Lower leg skin (tissue), 4 donors: ENCODE measurements at regions not wholly inside any gene's neighbourhood (a gene's known extent, or its start where the extent isn't known, plus 50 kb on each side); places are given as distances from the start of the nearest gene placed in this dataset.
"Not testable (repeated sequence)": the region's sequence is repeated elsewhere in the genome, so short reads cannot be mapped to it uniquely, and the experiment has no call there.

Experiments used
- DNase-seq, 2 donors: peaks; one replicate each; pipeline ENCODE4 v3.0.0-alpha.2; 2019; ENCODE audit warnings: low spot score in 2 of 2
- H3K4me3 ChIP-seq: fragments of 200-600 bp; sonication (generic); 2 replicates; pipeline ENCODE4 v1.5.1; 2017; ENCODE audit warnings: mild to moderate bottlenecking, low read depth; ENCODE audit not compliant: poor library complexity, severe bottlenecking
- POLR2A ChIP-seq, 2 donors: fragments of 450-650 bp; IDR thresholded peaks; one replicate each; pipeline ENCODE4 v1.6.1; 2016 to 2017; ENCODE audit warnings: antibody characterized with exemption in 2 of 2, mild to moderate bottlenecking in 1 of 2, moderate library complexity in 1 of 2
- WGBS, 2 donors: methylation state at CpG; one replicate each; pipeline ENCODE4 v1.1.5; 2018; 5-methylcytosine and 5-hydroxymethylcytosine counted together
- intact Hi-C: fragments of 100-400 bp; cut with DNase I; formaldehyde crosslinking; loops from one replicate; pipeline ENCODE4 v1.15.0; 2023; ENCODE audit warnings: low total_unique reads
- TF ChIP-seq, protein P1 (sequence below), 3 donors: fragments of 450-650 bp; IDR thresholded peaks; one replicate each; pipeline ENCODE4 v1.5.1; 2016; ENCODE audit warnings: antibody characterized with exemption in 3 of 3, mild to moderate bottlenecking in 3 of 3, moderate library complexity in 2 of 3

DNA sequence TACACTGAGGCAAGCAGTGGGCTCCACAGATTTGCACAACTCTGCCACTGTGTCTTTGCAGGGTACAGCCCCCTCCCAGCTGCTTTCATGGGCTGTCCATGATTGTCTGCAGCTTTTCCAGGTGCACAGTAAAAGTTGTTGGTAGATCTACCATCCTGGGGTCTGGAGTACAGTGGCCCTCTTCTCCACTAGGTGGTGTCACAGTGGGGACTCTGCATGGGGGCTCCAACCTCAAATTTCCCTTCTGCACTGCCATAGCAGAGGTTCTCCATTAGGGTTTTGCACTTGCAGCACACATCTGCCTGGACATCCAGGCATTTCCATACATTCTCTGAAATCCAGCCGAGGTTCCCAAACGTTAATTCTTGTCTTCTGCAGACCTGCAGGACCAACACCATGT lies 1002.3 kb downstream of the FAM133A start:
- WGBS, 2 donors: 80 to 95% methylated on average over 2 of the region's 2 CpGs
- DNase-seq: no peak
- H3K4me3 ChIP-seq: no peak overlapping the region
- intact Hi-C loops: no loop called here
- no peak for TF ChIP-seq POLR2A (IDR thresholded peaks at IDR 0.05)
- TF ChIP-seq, protein P1, sequence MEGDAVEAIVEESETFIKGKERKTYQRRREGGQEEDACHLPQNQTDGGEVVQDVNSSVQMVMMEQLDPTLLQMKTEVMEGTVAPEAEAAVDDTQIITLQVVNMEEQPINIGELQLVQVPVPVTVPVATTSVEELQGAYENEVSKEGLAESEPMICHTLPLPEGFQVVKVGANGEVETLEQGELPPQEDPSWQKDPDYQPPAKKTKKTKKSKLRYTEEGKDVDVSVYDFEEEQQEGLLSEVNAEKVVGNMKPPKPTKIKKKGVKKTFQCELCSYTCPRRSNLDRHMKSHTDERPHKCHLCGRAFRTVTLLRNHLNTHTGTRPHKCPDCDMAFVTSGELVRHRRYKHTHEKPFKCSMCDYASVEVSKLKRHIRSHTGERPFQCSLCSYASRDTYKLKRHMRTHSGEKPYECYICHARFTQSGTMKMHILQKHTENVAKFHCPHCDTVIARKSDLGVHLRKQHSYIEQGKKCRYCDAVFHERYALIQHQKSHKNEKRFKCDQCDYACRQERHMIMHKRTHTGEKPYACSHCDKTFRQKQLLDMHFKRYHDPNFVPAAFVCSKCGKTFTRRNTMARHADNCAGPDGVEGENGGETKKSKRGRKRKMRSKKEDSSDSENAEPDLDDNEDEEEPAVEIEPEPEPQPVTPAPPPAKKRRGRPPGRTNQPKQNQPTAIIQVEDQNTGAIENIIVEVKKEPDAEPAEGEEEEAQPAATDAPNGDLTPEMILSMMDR (IDR thresholded peaks at IDR 0.05): no peak

DNA sequence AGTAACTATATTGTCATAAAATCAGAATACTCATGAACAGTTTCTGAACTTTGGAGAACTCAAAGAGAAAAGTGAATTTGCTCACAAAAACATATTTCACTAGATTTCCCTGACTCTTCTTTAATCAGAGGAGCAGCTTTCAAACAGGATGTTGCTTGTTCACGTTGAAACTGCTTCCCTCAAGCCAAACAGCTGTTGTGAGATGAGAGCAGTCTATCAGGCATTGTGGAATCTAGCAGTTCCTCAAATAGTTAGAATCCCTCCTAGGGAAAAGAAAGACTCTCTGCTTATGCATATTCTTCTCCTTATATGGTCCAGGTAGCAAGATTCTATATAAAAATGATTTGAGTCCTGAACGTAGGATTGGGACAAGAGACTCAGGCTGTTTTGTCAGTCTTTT lies 1012.1 kb downstream of the FAM133A start:
- 16 to 24% methylated on average over 2 of the region's 2 CpGs for WGBS, 2 donors
- intact Hi-C loops: no loop called here
- no peak overlapping the region for H3K4me3 ChIP-seq
- no peak for DNase-seq
- TF ChIP-seq POLR2A (IDR thresholded peaks at IDR 0.05): no peak
- TF ChIP-seq, protein P1 (IDR thresholded peaks at IDR 0.05): no peak

DNA sequence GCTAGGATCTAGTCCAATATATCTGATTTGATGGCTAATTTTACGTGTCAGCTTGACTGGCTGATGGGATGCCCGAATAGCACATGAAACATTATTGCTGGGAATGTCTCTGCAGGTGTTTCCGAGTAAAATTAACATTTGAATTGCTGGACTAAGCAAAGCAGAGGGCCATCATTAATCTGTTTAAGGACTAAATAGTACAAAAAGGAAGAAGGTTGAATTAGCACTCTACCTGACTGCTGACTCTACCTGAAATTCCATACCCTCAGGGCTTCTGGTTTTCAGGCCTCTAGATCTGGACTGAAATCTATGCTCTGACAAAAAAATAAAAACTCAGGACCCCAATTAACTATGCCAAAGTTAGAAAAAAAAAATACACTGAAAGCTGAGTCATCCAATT lies 1021.9 kb downstream of the FAM133A start:
- DNase-seq: no peak
- intact Hi-C loops: no loop called here
- no peak overlapping the region for H3K4me3 ChIP-seq
- no peak for TF ChIP-seq POLR2A (IDR thresholded peaks at IDR 0.05)
- TF ChIP-seq, protein P1 (IDR thresholded peaks at IDR 0.05): no peak
- 16 to 28% methylated on average over 3 of the region's 3 CpGs for WGBS, 2 donors

DNA sequence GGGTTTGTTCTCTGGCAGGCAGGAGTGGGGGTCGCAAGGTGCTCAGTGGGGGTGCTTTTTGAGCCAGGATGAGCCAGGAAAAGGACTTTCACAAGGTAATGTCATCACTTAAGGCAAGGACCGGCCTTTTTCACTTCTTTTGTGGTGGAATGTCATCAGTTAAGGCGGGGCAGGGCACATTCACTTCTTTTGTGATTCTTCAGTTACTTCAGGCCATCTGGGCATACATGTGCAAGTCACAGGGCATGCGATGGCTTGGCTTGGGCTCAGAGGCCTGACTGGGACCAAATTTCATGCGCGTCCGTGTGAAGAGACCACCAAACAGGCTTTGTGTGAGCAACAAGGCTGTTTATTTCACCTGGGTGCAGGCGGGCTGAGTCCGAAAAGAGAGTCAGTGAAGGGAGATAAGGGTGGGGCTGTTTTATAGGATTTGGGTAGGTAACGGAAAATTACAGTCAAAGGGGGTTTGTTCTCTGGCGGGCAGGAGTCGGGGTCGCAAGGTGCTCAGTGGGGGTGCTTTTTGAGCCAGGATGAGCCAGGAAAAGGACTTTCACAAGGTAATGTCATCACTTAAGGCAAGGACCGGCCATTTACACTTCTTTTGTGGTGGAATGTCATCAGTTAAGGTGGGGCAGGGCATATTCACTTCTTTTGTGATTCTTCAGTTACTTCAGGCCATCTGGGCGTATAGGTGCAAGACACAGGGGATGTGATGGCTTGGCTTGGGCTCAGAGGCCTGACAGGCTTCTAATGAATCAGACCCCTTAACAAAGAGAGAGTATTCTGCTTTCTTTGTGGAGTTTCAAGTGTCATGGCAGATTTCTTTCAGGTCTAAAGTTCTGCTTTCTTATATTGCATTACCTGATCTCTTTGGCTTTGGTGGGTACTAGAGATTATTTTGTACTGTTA lies 1030.6 kb downstream of the FAM133A start:
- WGBS, 2 donors: 81 to 86% methylated on average over 15 of the region's 15 CpGs
- intact Hi-C loops, H3K4me3 ChIP-seq, DNase-seq: not testable (repeated sequence)

DNA sequence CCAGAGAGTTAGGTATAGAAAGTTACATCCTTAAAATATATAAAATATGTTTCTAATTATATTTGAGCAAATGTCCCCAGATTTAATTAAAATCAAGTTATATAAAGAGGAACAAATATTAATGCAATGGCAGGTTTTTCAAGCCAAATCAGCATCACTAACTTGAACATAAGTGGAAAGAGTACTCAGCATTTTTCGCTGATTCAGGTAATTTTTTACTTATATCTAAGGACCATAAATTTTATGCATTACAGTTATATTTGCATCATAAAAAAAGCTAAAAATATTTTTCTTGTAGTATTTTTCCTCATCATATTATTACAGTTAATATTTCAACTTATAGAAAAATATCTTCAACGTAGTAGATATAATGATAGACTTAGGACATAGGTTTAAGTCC lies 1047.4 kb downstream of the FAM133A start:
- 78 to 79% methylated on average over 2 of the region's 2 CpGs for WGBS, 2 donors
- no peak for TF ChIP-seq POLR2A (IDR thresholded peaks at IDR 0.05)
- TF ChIP-seq, protein P1 (IDR thresholded peaks at IDR 0.05): no peak
- no peak for DNase-seq
- no peak overlapping the region for H3K4me3 ChIP-seq
- intact Hi-C loops: no loop called here

DNA sequence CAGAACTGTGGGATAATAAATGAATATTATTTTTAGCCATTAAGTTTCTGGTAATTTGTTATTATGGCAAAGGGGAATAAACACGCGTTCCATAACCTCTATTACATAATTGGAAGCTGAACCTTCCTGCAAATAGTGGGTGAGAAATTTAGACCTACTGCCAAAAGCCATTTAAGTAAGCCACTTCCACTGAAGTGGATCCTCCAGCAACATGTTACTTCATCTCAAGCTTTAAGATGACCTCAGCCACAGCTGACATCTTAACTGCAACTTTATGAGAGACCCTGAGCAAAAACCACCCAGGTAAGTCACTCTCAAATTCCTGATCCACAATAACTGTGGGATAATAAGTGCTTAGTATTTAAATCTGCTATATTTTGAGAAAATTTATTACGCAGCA lies 1048.6 kb downstream of the FAM133A start:
- H3K4me3 ChIP-seq: no peak overlapping the region
- 83 to 85% methylated on average over 3 of the region's 3 CpGs for WGBS, 2 donors
- TF ChIP-seq POLR2A (IDR thresholded peaks at IDR 0.05): no peak
- intact Hi-C loops: no loop called here
- no peak for DNase-seq

DNA sequence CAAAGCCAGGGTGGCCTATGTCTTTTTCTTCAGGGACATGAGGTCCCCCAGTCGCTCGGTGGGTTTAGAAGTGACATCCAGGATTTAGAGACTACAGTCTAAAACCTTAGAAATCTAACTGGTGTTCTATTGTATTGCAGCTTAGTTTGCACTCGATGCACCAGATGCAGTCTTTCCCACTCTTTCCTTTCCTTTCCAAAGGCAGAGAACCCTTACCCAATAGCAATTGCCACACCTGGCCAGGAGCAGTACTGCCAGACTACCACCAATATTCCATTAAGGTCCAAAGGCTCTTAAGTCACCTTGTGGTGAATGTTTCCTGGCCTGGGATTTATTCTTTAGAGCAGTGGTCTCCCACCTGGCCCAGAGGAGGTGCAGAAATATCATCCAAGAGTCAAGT lies 1068.8 kb downstream of the FAM133A start:
- no peak overlapping the region for H3K4me3 ChIP-seq
- WGBS, 2 donors: 72 to 81% methylated on average over 3 of the region's 3 CpGs
- intact Hi-C loops: no loop called here
- DNase-seq: no peak
- TF ChIP-seq, protein P1 (IDR thresholded peaks at IDR 0.05): no peak
- TF ChIP-seq POLR2A (IDR thresholded peaks at IDR 0.05): no peak
